ENCODE measurements at regions not wholly inside any gene's neighbourhood (a gene's known extent, or its start where the extent isn't known, plus 50 kb on each side); places are given as distances from the start of the nearest gene placed in this dataset.
A peak's percentile ranks its signal among the peaks of the same experiment; 100 is the strongest.

GRCh38 chr4:111266937-111267336 lies 644.1 kb upstream of the PITX2 start:
- CTCF ChIA-PET, result no interaction called here
- H3K79me2 ChIP-seq (ENCODE audit: control insufficient read depth, insufficient read depth, low read length), result no peaks in the 10 kb centered on the region
- H3K9me3 ChIP-seq (replicated peaks; ENCODE audit: control insufficient read depth, insufficient read depth, low read length), result no peaks in the 10 kb centered on the region

More at GRCh38 chr4:111266937-111267336, 644.1 kb upstream of the PITX2 start:
- RAD21 ChIA-PET (ENCODE audit: unreplicated experiment), result no interaction called here
- no TSS peak for BruUV-seq (replicated peaks)
- POLR2A ChIA-PET, result no interaction called here
- DNase-seq (ENCODE audit: low read depth, low spot score), result no peak
- 36% methylated on average over 5 of the region's 5 CpGs for WGBS (ENCODE audit: insufficient coverage, insufficient replicate concordance, low lambda C conversion rate, missing lambda C conversion rate)
- in situ Hi-C loops (cut with MboI), result no loop called here
- Histone ChIP-seq H4K20me1 (ENCODE audit: control insufficient read depth, insufficient read depth) (no peaks in the 10 kb centered on the region), H3K9ac (ENCODE audit: control insufficient read depth, insufficient read depth, low read length) (no peak overlapping the region), H2AFZ (ENCODE audit: control insufficient read depth, low read depth, low read length) (no peak overlapping the region), H3K36me3 (ENCODE audit: control insufficient read depth in 2 of 2, insufficient read depth in 2 of 2, low read length in 1 of 2) (no peaks in the 10 kb centered on the region), H3K27ac (ENCODE audit: control insufficient read depth, insufficient read depth) (no peak overlapping the region), H3K4me1 (ENCODE audit: control insufficient read depth, insufficient read depth, low read length) (no peaks in the 10 kb centered on the region), H3K27me3 (replicated peaks in 1 of 2; ENCODE audit: control insufficient read depth in 2 of 2, insufficient read depth in 2 of 2, low read length in 1 of 2) (peaks cover 0 to 4% of the 10 kb centered on the region in 2 experiments; a peak in 1 of 4 replicates), H3K4me3 (no peak overlapping the region), H3K4me2 (ENCODE audit: control insufficient read depth, insufficient read depth) (0 out of 2 replicates have a peak overlapping the region, but pooled peaks have one; percentile 13)
- ATAC-seq, result peak; percentile 37
- intact Hi-C loops (cut with micrococcal nuclease; ENCODE audit: unreplicated experiment), result no loop called here
- SMC1A ChIA-PET (ENCODE audit: uncharacterized antibody, unreplicated experiment), result interaction anchor here (0.6 to 0.7 kb wide), 2 partner anchors 36 to 177 kb away, joined by 3 to 4 read pairs; no protein-coding TSS in a partner anchor
- TF ChIP-seq REST (IDR thresholded peaks at IDR 0.05; ENCODE audit: low read depth, low read length), result no peak
- TF ChIP-seq, protein P1, sequence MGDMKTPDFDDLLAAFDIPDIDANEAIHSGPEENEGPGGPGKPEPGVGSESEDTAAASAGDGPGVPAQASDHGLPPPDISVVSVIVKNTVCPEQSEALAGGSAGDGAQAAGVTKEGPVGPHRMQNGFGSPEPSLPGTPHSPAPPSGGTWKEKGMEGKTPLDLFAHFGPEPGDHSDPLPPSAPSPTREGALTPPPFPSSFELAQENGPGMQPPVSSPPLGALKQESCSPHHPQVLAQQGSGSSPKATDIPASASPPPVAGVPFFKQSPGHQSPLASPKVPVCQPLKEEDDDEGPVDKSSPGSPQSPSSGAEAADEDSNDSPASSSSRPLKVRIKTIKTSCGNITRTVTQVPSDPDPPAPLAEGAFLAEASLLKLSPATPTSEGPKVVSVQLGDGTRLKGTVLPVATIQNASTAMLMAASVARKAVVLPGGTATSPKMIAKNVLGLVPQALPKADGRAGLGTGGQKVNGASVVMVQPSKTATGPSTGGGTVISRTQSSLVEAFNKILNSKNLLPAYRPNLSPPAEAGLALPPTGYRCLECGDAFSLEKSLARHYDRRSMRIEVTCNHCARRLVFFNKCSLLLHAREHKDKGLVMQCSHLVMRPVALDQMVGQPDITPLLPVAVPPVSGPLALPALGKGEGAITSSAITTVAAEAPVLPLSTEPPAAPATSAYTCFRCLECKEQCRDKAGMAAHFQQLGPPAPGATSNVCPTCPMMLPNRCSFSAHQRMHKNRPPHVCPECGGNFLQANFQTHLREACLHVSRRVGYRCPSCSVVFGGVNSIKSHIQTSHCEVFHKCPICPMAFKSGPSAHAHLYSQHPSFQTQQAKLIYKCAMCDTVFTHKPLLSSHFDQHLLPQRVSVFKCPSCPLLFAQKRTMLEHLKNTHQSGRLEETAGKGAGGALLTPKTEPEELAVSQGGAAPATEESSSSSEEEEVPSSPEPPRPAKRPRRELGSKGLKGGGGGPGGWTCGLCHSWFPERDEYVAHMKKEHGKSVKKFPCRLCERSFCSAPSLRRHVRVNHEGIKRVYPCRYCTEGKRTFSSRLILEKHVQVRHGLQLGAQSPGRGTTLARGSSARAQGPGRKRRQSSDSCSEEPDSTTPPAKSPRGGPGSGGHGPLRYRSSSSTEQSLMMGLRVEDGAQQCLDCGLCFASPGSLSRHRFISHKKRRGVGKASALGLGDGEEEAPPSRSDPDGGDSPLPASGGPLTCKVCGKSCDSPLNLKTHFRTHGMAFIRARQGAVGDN (IDR thresholded peaks at IDR 0.05), result no peak
- FAIRE-seq, result no peak
